GM12878 (cell line): ENCODE measurements at regions not wholly inside any gene's neighbourhood (a gene's known extent, or its start where the extent isn't known, plus 50 kb on each side); places are given as distances from the start of the nearest gene placed in this dataset.

Experiments
- ATAC-seq: fragments of 200-7000 bp; cut with Tn5 transposase; 3 replicates; pipeline ENCODE4 v1.9.1; 2020; ENCODE audit warnings: mild to moderate bottlenecking, moderate library complexity
- BruUV-seq: library from RNA; stranded (reverse); fragments of 400-500 nt; replicated peaks from 2 replicates; lab custom pipeline; 2021; lab: Mats Ljungman, UMichigan
- CTCF ChIA-PET: fragments of 300-600 bp; sonication (Branson Sonifier 250); formaldehyde crosslinking; extraction: SDS; loops from one replicate; lab custom pipeline; 2021; ENCODE audit warnings: inconsistent platforms; lab: Yijun Ruan, JAX
- POLR2A ChIA-PET: fragments of 350-600 bp; formaldehyde crosslinking; extraction: SDS; loops from one replicate; lab custom pipeline; 2021; ENCODE audit warnings: inconsistent platforms; lab: Charles Lee
- RAD21 ChIA-PET: fragments of 300-600 bp; sonication (Branson Sonifier 250); formaldehyde crosslinking; loops from one replicate; lab custom pipeline; 2023; ENCODE audit warnings: antibody characterized with exemption; ENCODE audit not compliant: unreplicated experiment; lab: Charles Lee
- SMC1A ChIA-PET: fragments of 300-600 bp; sonication (Branson Sonifier 250); formaldehyde crosslinking; loops from one replicate; lab custom pipeline; 2023; ENCODE audit not compliant: unreplicated experiment, uncharacterized antibody; lab: Charles Lee
- DNase-seq: peaks from one replicate; pipeline ENCODE4 v3.0.0-alpha.2; 2011; ENCODE audit warnings: low read depth, low spot score
- FAIRE-seq: peaks from 3 replicates; lab custom pipeline; 2011; peaks lifted over from hg19 to GRCh38; lab: Jason Lieb, UNC
- H2AFZ ChIP-seq: 2 replicates; pipeline ENCODE4 v1.6.0; 2011; ENCODE audit warnings: low read depth, low read length, control low read depth; ENCODE audit not compliant: control insufficient read depth
- H3K27ac ChIP-seq: 2 replicates; pipeline ENCODE4 v1.5.1; 2011; ENCODE audit warnings: control low read depth; ENCODE audit not compliant: control insufficient read depth, insufficient read depth
- H3K27me3 ChIP-seq, 2 experiments: replicated peaks in 1 of 2; 2 replicates each; pipeline versions ENCODE4 v1.6.0 to v1.6.1; 2011; ENCODE audit warnings: low read length in 1 of 2; ENCODE audit not compliant: control insufficient read depth in 2 of 2, insufficient read depth in 2 of 2
- H3K36me3 ChIP-seq, 2 experiments: 2 replicates each; pipeline ENCODE4 v1.5.1; 2011; ENCODE audit warnings: low read length in 1 of 2; ENCODE audit not compliant: control insufficient read depth in 2 of 2, insufficient read depth in 2 of 2
- H3K4me1 ChIP-seq: 2 replicates; pipeline ENCODE4 v1.6.1; 2011; ENCODE audit warnings: mild to moderate bottlenecking, low read length, moderate library complexity, mixed read lengths; ENCODE audit not compliant: control insufficient read depth, insufficient read depth
- H3K4me2 ChIP-seq: 2 replicates; pipeline ENCODE4 v1.6.0; 2011; ENCODE audit warnings: control low read depth; ENCODE audit not compliant: control insufficient read depth, insufficient read depth
- H3K4me3 ChIP-seq: fragments of 200-600 bp; sonication (generic); 2 replicates; pipeline ENCODE4 v1.5.1; 2016
- H3K79me2 ChIP-seq: 2 replicates; pipeline ENCODE4 v1.6.0; 2011; ENCODE audit warnings: low read length; ENCODE audit not compliant: control insufficient read depth, insufficient read depth
- H3K9ac ChIP-seq: 2 replicates; pipeline ENCODE4 v1.8.0; 2011; ENCODE audit warnings: low read length, control low read depth, mixed read lengths; ENCODE audit not compliant: control insufficient read depth, insufficient read depth
- H3K9me3 ChIP-seq: replicated peaks from 3 replicates; pipeline ENCODE4 v1.5.1; 2011; ENCODE audit warnings: mild to moderate bottlenecking, low read length; ENCODE audit not compliant: control insufficient read depth, insufficient read depth
- H4K20me1 ChIP-seq: 2 replicates; pipeline ENCODE4 v1.6.0; 2011; ENCODE audit not compliant: control insufficient read depth, insufficient read depth
- ASH2L ChIP-seq: fragments of 300-600, 200-600 bp; sonication (generic); IDR thresholded peaks from 2 replicates; pipeline ENCODE4 v1.6.1; 2017; ENCODE audit warnings: low read depth, mild to moderate bottlenecking, borderline replicate concordance
- CHD4 ChIP-seq: fragments of 200-600 bp; sonication (generic); IDR thresholded peaks from 2 replicates; pipeline ENCODE4 v1.6.1; 2016; ENCODE audit warnings: mild to moderate bottlenecking
- GABPA ChIP-seq: IDR thresholded peaks from 2 replicates; pipeline ENCODE4 v1.6.1; 2014; ENCODE audit warnings: antibody characterized with exemption, low read depth, mild to moderate bottlenecking, inconsistent platforms
- IRF5 ChIP-seq: fragments of 450-650 bp; IDR thresholded peaks from 2 replicates; pipeline ENCODE4 v1.6.1; 2017; ENCODE audit warnings: borderline replicate concordance
- MEF2B ChIP-seq: fragments of 450-650 bp; IDR thresholded peaks from 2 replicates; pipeline ENCODE4 v1.6.1; 2018; ENCODE audit warnings: mild to moderate bottlenecking, moderate library complexity; ENCODE audit not compliant: partially characterized antibody, poor library complexity, severe bottlenecking
- MXI1 ChIP-seq: fragments of 150-350 bp; IDR thresholded peaks from 2 replicates; pipeline ENCODE4 v1.6.1; 2011; ENCODE audit warnings: low read depth, mild to moderate bottlenecking, inconsistent platforms, low read length, improper control_type of control experiment
- POLR2AphosphoS5 ChIP-seq: IDR thresholded peaks from 2 replicates; pipeline ENCODE4 v1.6.1; 2011; ENCODE audit warnings: mild to moderate bottlenecking, low read length, inconsistent platforms
- SPI1 ChIP-seq: IDR thresholded peaks from 2 replicates; pipeline ENCODE4 v1.6.1; 2011; ENCODE audit warnings: low read depth, mild to moderate bottlenecking, low read length, moderate library complexity, borderline replicate concordance; ENCODE audit not compliant: insufficient read depth
- TCF7 ChIP-seq: IDR thresholded peaks from 2 replicates; pipeline ENCODE4 v1.6.1; 2014; ENCODE audit warnings: antibody characterized with exemption, borderline replicate concordance
- ZBTB11 ChIP-seq: fragments of 450-650 bp; formaldehyde crosslinking; IDR thresholded peaks from 2 replicates; pipeline ENCODE4 v1.5.0; 2022; ENCODE audit warnings: mild to moderate bottlenecking, missing genetic modification characterization
- ZNF274 ChIP-seq: IDR thresholded peaks from one replicate; pipeline ENCODE4 v1.8.0; 2011; ENCODE audit not compliant: insufficient read length, insufficient read depth
- ZZZ3 ChIP-seq: IDR thresholded peaks from 2 replicates; pipeline ENCODE4 v1.6.1; 2011; ENCODE audit warnings: low read depth; ENCODE audit not compliant: control insufficient read depth, insufficient read length
- WGBS: methylation state at CpG from one replicate; pipeline ENCODE4 v1.1.6; 2016; ENCODE audit warnings: low lambda C conversion rate; ENCODE audit not compliant: insufficient replicate concordance, insufficient coverage; ENCODE audit errors: missing lambda C conversion rate; 5-methylcytosine and 5-hydroxymethylcytosine counted together
- in situ Hi-C: fragments of 300-500 bp; cut with MboI; formaldehyde crosslinking; loops from 9 replicates; pipeline ENCODE4 v1.14.3; 2018; ENCODE audit warnings: mixed read lengths
- intact Hi-C: fragments of 100-400 bp; cut with micrococcal nuclease; formaldehyde crosslinking; loops from one replicate; pipeline ENCODE4 v1.14.2; 2022; ENCODE audit not compliant: unreplicated experiment

- H3K4me2 ChIP-seq = no peak overlapping the region
- FAIRE-seq = no peak
- SMC1A ChIA-PET = interaction anchor here (0.9 kb wide), 1 partner anchor 385 kb away, joined by 3 read pairs; no protein-coding TSS in a partner anchor
- intact Hi-C loops (no loop called here), in situ Hi-C loops (no loop called here)
- POLR2A ChIA-PET = no interaction called here
- no peak for TF ChIP-seq POLR2AphosphoS5
- no peak for TF ChIP-seq SPI1
- TF ChIP-seq MEF2B = no peak
- TF ChIP-seq MXI1 = no peak
- TF ChIP-seq ASH2L = no peak
- TF ChIP-seq TCF7 = no peak
- TF ChIP-seq ZBTB11 (CRISPR knock-in tag) = no peak
- no peak for TF ChIP-seq ZNF274
- no peak for TF ChIP-seq CHD4
- no peak for TF ChIP-seq ZZZ3
- TF ChIP-seq IRF5 = no peak
- no peak for TF ChIP-seq GABPA
- no peak overlapping the region for H2AFZ ChIP-seq
- 18% methylated on average over 6 of the region's 6 CpGs for WGBS
- DNase-seq = no peak
- ATAC-seq = no peak
- H4K20me1 ChIP-seq = no peaks in the 10 kb centered on the region
- no peaks in the 10 kb centered on the region for H3K36me3 ChIP-seq
- no peak overlapping the region for H3K27ac ChIP-seq
- no TSS peak for BruUV-seq
- H3K4me3 ChIP-seq = no peak overlapping the region
- H3K4me1 ChIP-seq = no peaks in the 10 kb centered on the region
- RAD21 ChIA-PET = no interaction called here
- H3K9ac ChIP-seq = no peak overlapping the region
- CTCF ChIA-PET = interaction anchor here (1.5 kb wide), 1 partner anchor 166 kb away, joined by 3 read pairs; no protein-coding TSS in a partner anchor
- no peaks in the 10 kb centered on the region for H3K27me3 ChIP-seq
- H3K79me2 ChIP-seq = no peaks in the 10 kb centered on the region
- no peaks in the 10 kb centered on the region for H3K9me3 ChIP-seq
These were observed 593.1 kb downstream of the CBLN2 start for GRCh38 chr18:71951001-71951400.
